HL-60 (cell line): ENCODE measurements at regions not wholly inside any gene's neighbourhood (a gene's known extent, or its start where the extent isn't known, plus 50 kb on each side); places are given as distances from the start of the nearest gene placed in this dataset.

Source experiments
- DNase-seq, 2 experiments: peaks; one replicate each; pipeline ENCODE4 v3.0.0-alpha.2; 2010 to 2020; ENCODE audit warnings: low read depth in 1 of 2, low spot score in 1 of 2
- H3K27ac ChIP-seq: fragments of 250-450 bp; sonication (Bioruptor Pico); replicated peaks from 2 replicates; pipeline ENCODE4 v1.5.1; 2020; ENCODE audit warnings: mild to moderate bottlenecking, moderate library complexity
- H3K27me3 ChIP-seq: fragments of 250-450 bp; sonication (Bioruptor Pico); 2 replicates; pipeline ENCODE4 v1.5.1; 2021; ENCODE audit warnings: mild to moderate bottlenecking, moderate library complexity; ENCODE audit not compliant: insufficient read depth, poor library complexity, severe bottlenecking
- H3K4me3 ChIP-seq: replicated peaks from 2 replicates; pipeline ENCODE4 v1.5.1; 2011; ENCODE audit warnings: mild to moderate bottlenecking, control low read depth, low read length; ENCODE audit not compliant: insufficient read depth
- GABPA ChIP-seq: IDR thresholded peaks from 2 replicates; pipeline ENCODE4 v1.6.1; 2012; ENCODE audit warnings: low read depth
- POLR2AphosphoS5 ChIP-seq: IDR thresholded peaks from 2 replicates; pipeline ENCODE4 v1.6.1; 2012; ENCODE audit warnings: low read depth
- SPI1 ChIP-seq: IDR thresholded peaks from 2 replicates; pipeline ENCODE4 v1.6.1; 2012; ENCODE audit warnings: low read depth, mild to moderate bottlenecking, borderline replicate concordance
- TF ChIP-seq, protein P1 (sequence below): IDR thresholded peaks from 2 replicates; pipeline ENCODE4 v1.6.1; 2012; ENCODE audit warnings: low read depth; ENCODE audit not compliant: insufficient replicate concordance
- TF ChIP-seq, protein P2 (sequence below): IDR thresholded peaks from one replicate; pipeline ENCODE4 v1.5.1; 2011; ENCODE audit warnings: low read length, control low read depth, inconsistent platforms; ENCODE audit not compliant: insufficient read depth

DNA sequence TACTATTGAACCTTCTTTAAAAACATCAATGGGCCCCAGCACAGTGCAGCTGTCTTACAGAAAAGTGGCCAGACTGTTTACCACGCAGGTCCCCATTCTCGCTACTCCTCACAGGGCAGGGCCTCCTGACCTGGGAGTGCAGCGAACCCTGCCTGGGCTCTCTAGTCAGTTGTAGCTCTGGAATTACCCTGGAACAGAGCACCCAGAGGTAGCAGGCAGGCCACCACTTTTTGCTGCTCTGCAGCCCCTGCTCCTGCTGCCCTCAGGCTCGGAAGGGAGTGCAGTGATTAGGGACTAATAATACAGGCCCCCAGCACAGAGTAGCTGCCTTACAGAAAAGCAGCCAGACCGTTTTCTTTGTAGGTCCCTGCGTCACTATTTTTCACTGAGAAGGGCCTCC is 1563.0 kb downstream of the SUCLG1 start:
- TF ChIP-seq, protein P1, sequence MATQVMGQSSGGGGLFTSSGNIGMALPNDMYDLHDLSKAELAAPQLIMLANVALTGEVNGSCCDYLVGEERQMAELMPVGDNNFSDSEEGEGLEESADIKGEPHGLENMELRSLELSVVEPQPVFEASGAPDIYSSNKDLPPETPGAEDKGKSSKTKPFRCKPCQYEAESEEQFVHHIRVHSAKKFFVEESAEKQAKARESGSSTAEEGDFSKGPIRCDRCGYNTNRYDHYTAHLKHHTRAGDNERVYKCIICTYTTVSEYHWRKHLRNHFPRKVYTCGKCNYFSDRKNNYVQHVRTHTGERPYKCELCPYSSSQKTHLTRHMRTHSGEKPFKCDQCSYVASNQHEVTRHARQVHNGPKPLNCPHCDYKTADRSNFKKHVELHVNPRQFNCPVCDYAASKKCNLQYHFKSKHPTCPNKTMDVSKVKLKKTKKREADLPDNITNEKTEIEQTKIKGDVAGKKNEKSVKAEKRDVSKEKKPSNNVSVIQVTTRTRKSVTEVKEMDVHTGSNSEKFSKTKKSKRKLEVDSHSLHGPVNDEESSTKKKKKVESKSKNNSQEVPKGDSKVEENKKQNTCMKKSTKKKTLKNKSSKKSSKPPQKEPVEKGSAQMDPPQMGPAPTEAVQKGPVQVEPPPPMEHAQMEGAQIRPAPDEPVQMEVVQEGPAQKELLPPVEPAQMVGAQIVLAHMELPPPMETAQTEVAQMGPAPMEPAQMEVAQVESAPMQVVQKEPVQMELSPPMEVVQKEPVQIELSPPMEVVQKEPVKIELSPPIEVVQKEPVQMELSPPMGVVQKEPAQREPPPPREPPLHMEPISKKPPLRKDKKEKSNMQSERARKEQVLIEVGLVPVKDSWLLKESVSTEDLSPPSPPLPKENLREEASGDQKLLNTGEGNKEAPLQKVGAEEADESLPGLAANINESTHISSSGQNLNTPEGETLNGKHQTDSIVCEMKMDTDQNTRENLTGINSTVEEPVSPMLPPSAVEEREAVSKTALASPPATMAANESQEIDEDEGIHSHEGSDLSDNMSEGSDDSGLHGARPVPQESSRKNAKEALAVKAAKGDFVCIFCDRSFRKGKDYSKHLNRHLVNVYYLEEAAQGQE, result no peak
- no peak for TF ChIP-seq SPI1
- TF ChIP-seq GABPA, result no peak
- TF ChIP-seq, protein P2, sequence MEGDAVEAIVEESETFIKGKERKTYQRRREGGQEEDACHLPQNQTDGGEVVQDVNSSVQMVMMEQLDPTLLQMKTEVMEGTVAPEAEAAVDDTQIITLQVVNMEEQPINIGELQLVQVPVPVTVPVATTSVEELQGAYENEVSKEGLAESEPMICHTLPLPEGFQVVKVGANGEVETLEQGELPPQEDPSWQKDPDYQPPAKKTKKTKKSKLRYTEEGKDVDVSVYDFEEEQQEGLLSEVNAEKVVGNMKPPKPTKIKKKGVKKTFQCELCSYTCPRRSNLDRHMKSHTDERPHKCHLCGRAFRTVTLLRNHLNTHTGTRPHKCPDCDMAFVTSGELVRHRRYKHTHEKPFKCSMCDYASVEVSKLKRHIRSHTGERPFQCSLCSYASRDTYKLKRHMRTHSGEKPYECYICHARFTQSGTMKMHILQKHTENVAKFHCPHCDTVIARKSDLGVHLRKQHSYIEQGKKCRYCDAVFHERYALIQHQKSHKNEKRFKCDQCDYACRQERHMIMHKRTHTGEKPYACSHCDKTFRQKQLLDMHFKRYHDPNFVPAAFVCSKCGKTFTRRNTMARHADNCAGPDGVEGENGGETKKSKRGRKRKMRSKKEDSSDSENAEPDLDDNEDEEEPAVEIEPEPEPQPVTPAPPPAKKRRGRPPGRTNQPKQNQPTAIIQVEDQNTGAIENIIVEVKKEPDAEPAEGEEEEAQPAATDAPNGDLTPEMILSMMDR, result no peak
- TF ChIP-seq POLR2AphosphoS5, result no peak
- Histone ChIP-seq H3K27me3 (no peaks in the 10 kb centered on the region), H3K4me3 (no peak overlapping the region), H3K27ac (no peak overlapping the region)
- DNase-seq, result no peak

DNA sequence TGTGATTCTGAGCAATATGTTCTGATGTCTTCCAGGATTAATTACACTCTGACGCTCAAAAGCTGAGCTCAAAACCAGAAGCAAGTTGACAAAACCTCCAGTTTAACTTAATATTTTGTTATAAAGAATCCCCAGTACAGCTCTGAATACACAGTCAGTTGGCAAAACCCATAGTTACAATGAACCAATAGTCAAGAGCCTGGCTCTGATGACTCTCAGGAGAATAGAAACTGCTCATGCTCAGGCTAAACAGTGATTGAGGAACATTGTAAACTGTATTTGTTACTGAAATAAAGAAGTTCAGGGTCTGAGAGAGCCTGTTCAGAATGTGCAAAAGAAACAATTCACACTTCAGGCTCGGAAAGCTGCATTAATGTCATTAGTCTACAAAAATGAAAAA is 1565.9 kb downstream of the SUCLG1 start:
- Histone ChIP-seq H3K27ac (no peak overlapping the region), H3K27me3 (no peaks in the 10 kb centered on the region), H3K4me3 (no peak overlapping the region)
- TF ChIP-seq, protein P2, result no peak
- TF ChIP-seq GABPA, result no peak
- TF ChIP-seq, protein P1, result no peak
- TF ChIP-seq SPI1, result no peak
- TF ChIP-seq POLR2AphosphoS5, result no peak
- DNase-seq, result no peak

DNA sequence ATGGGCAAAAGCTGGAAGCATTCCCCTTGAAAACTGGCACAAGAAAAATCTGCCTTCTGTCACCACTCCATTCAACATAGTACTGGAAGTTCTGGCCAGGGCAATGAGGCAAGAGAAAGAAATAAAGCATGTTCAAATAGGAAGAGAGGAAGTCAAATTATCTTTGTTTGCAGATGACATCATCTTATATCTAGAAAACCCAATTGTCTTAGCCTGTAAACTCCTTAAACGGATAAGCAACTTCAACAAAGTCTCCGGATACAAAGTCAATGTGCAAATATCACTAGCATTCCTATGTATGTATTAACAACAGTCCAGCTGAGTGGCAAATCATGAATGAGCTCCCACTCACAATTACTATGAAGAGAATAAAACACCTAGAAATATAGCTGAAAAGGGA is 1579.3 kb downstream of the SUCLG1 start:
- no peaks in the 10 kb centered on the region for H3K27me3 ChIP-seq
- no peak overlapping the region for H3K4me3 ChIP-seq
- H3K27ac ChIP-seq, result no peak overlapping the region
- DNase-seq, result no peak
- TF ChIP-seq POLR2AphosphoS5, result no peak
- TF ChIP-seq GABPA, result no peak
- no peak for TF ChIP-seq SPI1
- TF ChIP-seq, protein P2, result no peak
- TF ChIP-seq, protein P1, result no peak
